Testis (tissue), 2 donors: ENCODE measurements at regions not wholly inside any gene's neighbourhood (a gene's known extent, or its start where the extent isn't known, plus 50 kb on each side); places are given as distances from the start of the nearest gene placed in this dataset.

Experiments used
- POLR2A ChIP-seq: fragments of 450-650 bp; IDR thresholded peaks from one replicate; pipeline ENCODE4 v1.6.1; 2017; ENCODE audit warnings: antibody characterized with exemption, mild to moderate bottlenecking, moderate library complexity
- TF ChIP-seq, protein P1 (sequence below), 3 experiments: fragments of 450-650 bp in 2 of 3; fragments of 200-600 bp in 1 of 3; sonication (generic) in 1 of 3; IDR thresholded peaks; one replicate each; pipeline ENCODE4 v1.5.1; 2016 to 2019; ENCODE audit warnings: antibody characterized with exemption in 3 of 3, mild to moderate bottlenecking in 2 of 3, moderate library complexity in 1 of 3

DNA sequence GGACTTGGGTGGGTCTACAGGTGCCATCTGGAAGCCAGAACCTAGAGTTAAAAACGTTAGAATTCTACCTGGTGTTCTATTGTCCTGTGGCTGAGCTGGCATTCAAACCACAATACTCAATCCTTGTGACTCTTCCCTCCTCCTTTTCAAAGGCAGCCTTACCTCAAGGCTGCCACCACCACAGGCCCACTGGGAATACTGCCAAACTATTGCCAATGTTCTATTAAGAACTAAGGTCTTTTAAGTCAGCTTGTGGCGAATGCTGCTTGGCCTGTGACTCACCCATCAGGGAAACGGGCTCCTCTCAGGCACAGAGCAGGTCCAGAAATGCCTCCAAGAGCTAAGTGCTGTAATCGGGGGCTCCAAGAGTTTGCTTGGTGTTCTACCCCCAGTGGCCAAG is 1008.4 kb downstream of the JRKL start:
- TF ChIP-seq, protein P1, sequence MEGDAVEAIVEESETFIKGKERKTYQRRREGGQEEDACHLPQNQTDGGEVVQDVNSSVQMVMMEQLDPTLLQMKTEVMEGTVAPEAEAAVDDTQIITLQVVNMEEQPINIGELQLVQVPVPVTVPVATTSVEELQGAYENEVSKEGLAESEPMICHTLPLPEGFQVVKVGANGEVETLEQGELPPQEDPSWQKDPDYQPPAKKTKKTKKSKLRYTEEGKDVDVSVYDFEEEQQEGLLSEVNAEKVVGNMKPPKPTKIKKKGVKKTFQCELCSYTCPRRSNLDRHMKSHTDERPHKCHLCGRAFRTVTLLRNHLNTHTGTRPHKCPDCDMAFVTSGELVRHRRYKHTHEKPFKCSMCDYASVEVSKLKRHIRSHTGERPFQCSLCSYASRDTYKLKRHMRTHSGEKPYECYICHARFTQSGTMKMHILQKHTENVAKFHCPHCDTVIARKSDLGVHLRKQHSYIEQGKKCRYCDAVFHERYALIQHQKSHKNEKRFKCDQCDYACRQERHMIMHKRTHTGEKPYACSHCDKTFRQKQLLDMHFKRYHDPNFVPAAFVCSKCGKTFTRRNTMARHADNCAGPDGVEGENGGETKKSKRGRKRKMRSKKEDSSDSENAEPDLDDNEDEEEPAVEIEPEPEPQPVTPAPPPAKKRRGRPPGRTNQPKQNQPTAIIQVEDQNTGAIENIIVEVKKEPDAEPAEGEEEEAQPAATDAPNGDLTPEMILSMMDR (IDR thresholded peaks at IDR 0.05): no peak
- no peak for TF ChIP-seq POLR2A
